HEK293 (cell line): ENCODE measurements at regions not wholly inside any gene's neighbourhood (a gene's known extent, or its start where the extent isn't known, plus 50 kb on each side); places are given as distances from the start of the nearest gene placed in this dataset.

Experiments used
- CTCF ChIA-PET: fragments of 350-600 bp; formaldehyde crosslinking; extraction: SDS; loops from one replicate; lab custom pipeline; 2021; ENCODE audit warnings: antibody characterized with exemption; lab: Yijun Ruan, JAX
- POLR2A ChIA-PET: fragments of 300-600 bp; formaldehyde crosslinking; extraction: SDS; loops from one replicate; lab custom pipeline; 2020; ENCODE audit warnings: antibody characterized with exemption, inconsistent platforms; lab: Yijun Ruan, JAX
- H3K27ac ChIP-seq: fragments of 200-500 bp; sonication (Bioruptor generic); 2 replicates; pipeline ENCODE4 v1.5.1; 2014; ENCODE audit warnings: low read depth, low read length, control low read depth, inconsistent platforms; ENCODE audit errors: extremely low read depth
- H3K36me3 ChIP-seq, 2 experiments: fragments of 200-500 bp in 1 of 2; sonication (Bioruptor generic) in 1 of 2; 1 replicate in 1 of 2; 2 replicates in 1 of 2; pipeline ENCODE4 v1.5.1; 2014 to 2017; ENCODE audit warnings: inconsistent platforms in 2 of 2, low read length in 2 of 2; ENCODE audit not compliant: control insufficient read depth in 2 of 2, insufficient read depth in 1 of 2
- H3K4me1 ChIP-seq: fragments of 200-500 bp; sonication (Bioruptor generic); 2 replicates; pipeline ENCODE4 v1.5.1; 2014; ENCODE audit warnings: mild to moderate bottlenecking, low read length, inconsistent platforms; ENCODE audit not compliant: control insufficient read depth, insufficient read depth
- H3K4me3 ChIP-seq: 2 replicates; pipeline ENCODE4 v1.5.1; 2011; ENCODE audit warnings: low read depth, mild to moderate bottlenecking, control low read depth, low read length, moderate library complexity
- H3K9me3 ChIP-seq: fragments of 200-500 bp; sonication (Bioruptor generic); 2 replicates; pipeline ENCODE4 v1.5.1; 2014; ENCODE audit warnings: low read depth, low read length, inconsistent platforms; ENCODE audit not compliant: control insufficient read depth, insufficient read depth
- BCL11B ChIP-seq: fragments of 450-650 bp; formaldehyde crosslinking; IDR thresholded peaks from 2 replicates; pipeline ENCODE4 v1.5.1; 2016; ENCODE audit warnings: low read depth, missing biosample characterization, missing genetic modification characterization
- CTCF ChIP-seq: fragments of 450-650 bp; formaldehyde crosslinking; IDR thresholded peaks from 2 replicates; pipeline ENCODE4 v1.5.1; 2016; ENCODE audit warnings: missing biosample characterization, missing genetic modification characterization
- FEZF1 ChIP-seq: fragments of 450-650 bp; formaldehyde crosslinking; IDR thresholded peaks from 2 replicates; pipeline ENCODE4 v1.5.1; 2016; ENCODE audit warnings: missing biosample characterization, missing genetic modification characterization
- GLIS1 ChIP-seq: fragments of 450-650 bp; formaldehyde crosslinking; IDR thresholded peaks from 2 replicates; pipeline ENCODE4 v1.5.1; 2016; ENCODE audit warnings: missing biosample characterization, missing genetic modification characterization
- SCRT2 ChIP-seq: fragments of 450-650 bp; formaldehyde crosslinking; IDR thresholded peaks from 2 replicates; pipeline ENCODE4 v1.5.1; 2016; ENCODE audit warnings: missing biosample characterization, missing genetic modification characterization
- YY1 ChIP-seq: fragments of 450-650 bp; formaldehyde crosslinking; IDR thresholded peaks from 2 replicates; pipeline ENCODE4 v1.5.1; 2018; ENCODE audit warnings: missing biosample characterization, missing genetic modification characterization
- ZFHX2 ChIP-seq: fragments of 450-650 bp; formaldehyde crosslinking; conservative IDR thresholded peaks from 2 replicates; pipeline ENCODE4 v1.5.1; 2016; ENCODE audit warnings: missing biosample characterization, missing genetic modification characterization
- ZNF174 ChIP-seq: fragments of 450-650 bp; formaldehyde crosslinking; IDR thresholded peaks from 2 replicates; pipeline ENCODE4 v1.5.0; 2017; ENCODE audit warnings: missing biosample characterization, mild to moderate bottlenecking, missing genetic modification characterization
- ZNF2 ChIP-seq: fragments of 450-650 bp; formaldehyde crosslinking; IDR thresholded peaks from 2 replicates; pipeline ENCODE4 v1.5.1; 2016; ENCODE audit warnings: missing biosample characterization, missing genetic modification characterization
- ZNF202 ChIP-seq: fragments of 450-650 bp; formaldehyde crosslinking; IDR thresholded peaks from 2 replicates; pipeline ENCODE4 v1.5.1; 2016; ENCODE audit warnings: missing biosample characterization, missing genetic modification characterization, borderline replicate concordance
- ZNF37A ChIP-seq: fragments of 450-650 bp; IDR thresholded peaks from 2 replicates; pipeline ENCODE4 v1.5.1; 2018; ENCODE audit warnings: missing biosample characterization, missing genetic modification characterization
- ZNF426 ChIP-seq: fragments of 450-650 bp; formaldehyde crosslinking; IDR thresholded peaks from 2 replicates; pipeline ENCODE4 v1.5.1; 2017; ENCODE audit warnings: missing biosample characterization, missing genetic modification characterization, mild to moderate bottlenecking, inconsistent platforms, moderate library complexity
- ZNF654 ChIP-seq: fragments of 450-650 bp; formaldehyde crosslinking; IDR thresholded peaks from 2 replicates; pipeline ENCODE4 v1.5.1; 2016; ENCODE audit warnings: low read depth, missing biosample characterization, missing genetic modification characterization
- ZNF660 ChIP-seq: fragments of 450-650 bp; IDR thresholded peaks from 2 replicates; pipeline ENCODE4 v1.5.1; 2018; ENCODE audit warnings: missing biosample characterization, mild to moderate bottlenecking, missing genetic modification characterization
- ZNF792 ChIP-seq: fragments of 450-650 bp; formaldehyde crosslinking; IDR thresholded peaks from 2 replicates; pipeline ENCODE4 v1.5.1; 2016; ENCODE audit warnings: missing biosample characterization, missing genetic modification characterization
- TF ChIP-seq, protein P1 (sequence below): fragments of 450-650 bp; formaldehyde crosslinking; IDR thresholded peaks from 2 replicates; pipeline ENCODE4 v1.5.1; 2016; ENCODE audit warnings: missing biosample characterization, missing genetic modification characterization
- TF ChIP-seq, protein P2 (sequence below): fragments of 450-650 bp; formaldehyde crosslinking; IDR thresholded peaks from 2 replicates; pipeline ENCODE4 v1.5.1; 2016; ENCODE audit warnings: missing biosample characterization, missing genetic modification characterization
- TF ChIP-seq, protein P3 (sequence below): fragments of 450-650 bp; formaldehyde crosslinking; IDR thresholded peaks from 2 replicates; pipeline ENCODE4 v1.5.1; 2016; ENCODE audit warnings: missing biosample characterization, missing genetic modification characterization

GRCh38 chr11:62057069-62057468 is 66.7 kb upstream of the INCENP start:
- Histone ChIP-seq H3K9me3 (no peaks in the 10 kb centered on the region), H3K4me1 (no peaks in the 10 kb centered on the region), H3K27ac (no peak overlapping the region), H3K4me3 (no peak overlapping the region), H3K36me3 (no peaks in the 10 kb centered on the region)
- TF ChIP-seq, protein P1, sequence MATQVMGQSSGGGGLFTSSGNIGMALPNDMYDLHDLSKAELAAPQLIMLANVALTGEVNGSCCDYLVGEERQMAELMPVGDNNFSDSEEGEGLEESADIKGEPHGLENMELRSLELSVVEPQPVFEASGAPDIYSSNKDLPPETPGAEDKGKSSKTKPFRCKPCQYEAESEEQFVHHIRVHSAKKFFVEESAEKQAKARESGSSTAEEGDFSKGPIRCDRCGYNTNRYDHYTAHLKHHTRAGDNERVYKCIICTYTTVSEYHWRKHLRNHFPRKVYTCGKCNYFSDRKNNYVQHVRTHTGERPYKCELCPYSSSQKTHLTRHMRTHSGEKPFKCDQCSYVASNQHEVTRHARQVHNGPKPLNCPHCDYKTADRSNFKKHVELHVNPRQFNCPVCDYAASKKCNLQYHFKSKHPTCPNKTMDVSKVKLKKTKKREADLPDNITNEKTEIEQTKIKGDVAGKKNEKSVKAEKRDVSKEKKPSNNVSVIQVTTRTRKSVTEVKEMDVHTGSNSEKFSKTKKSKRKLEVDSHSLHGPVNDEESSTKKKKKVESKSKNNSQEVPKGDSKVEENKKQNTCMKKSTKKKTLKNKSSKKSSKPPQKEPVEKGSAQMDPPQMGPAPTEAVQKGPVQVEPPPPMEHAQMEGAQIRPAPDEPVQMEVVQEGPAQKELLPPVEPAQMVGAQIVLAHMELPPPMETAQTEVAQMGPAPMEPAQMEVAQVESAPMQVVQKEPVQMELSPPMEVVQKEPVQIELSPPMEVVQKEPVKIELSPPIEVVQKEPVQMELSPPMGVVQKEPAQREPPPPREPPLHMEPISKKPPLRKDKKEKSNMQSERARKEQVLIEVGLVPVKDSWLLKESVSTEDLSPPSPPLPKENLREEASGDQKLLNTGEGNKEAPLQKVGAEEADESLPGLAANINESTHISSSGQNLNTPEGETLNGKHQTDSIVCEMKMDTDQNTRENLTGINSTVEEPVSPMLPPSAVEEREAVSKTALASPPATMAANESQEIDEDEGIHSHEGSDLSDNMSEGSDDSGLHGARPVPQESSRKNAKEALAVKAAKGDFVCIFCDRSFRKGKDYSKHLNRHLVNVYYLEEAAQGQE (tag by site-specific recombination) = peak; percentile 13; the same call in 1 of the 2 replicates
- TF ChIP-seq ZNF174 (tag by site-specific recombination) = no peak
- CTCF ChIA-PET = interaction anchor here (1.3 to 8.9 kb wide), 2 partner anchors 109 to 158 kb away, joined by 4 to 102 read pairs; no protein-coding TSS in a partner anchor
- POLR2A ChIA-PET = no interaction called here

- no peak overlapping the region for H3K27ac ChIP-seq
- TF ChIP-seq ZNF792 (no peak), ZNF654 (tag by site-specific recombination) (no peak)
Observed at GRCh38 chr11:62055970-62056369, 67.8 kb upstream of the INCENP start.

DNA sequence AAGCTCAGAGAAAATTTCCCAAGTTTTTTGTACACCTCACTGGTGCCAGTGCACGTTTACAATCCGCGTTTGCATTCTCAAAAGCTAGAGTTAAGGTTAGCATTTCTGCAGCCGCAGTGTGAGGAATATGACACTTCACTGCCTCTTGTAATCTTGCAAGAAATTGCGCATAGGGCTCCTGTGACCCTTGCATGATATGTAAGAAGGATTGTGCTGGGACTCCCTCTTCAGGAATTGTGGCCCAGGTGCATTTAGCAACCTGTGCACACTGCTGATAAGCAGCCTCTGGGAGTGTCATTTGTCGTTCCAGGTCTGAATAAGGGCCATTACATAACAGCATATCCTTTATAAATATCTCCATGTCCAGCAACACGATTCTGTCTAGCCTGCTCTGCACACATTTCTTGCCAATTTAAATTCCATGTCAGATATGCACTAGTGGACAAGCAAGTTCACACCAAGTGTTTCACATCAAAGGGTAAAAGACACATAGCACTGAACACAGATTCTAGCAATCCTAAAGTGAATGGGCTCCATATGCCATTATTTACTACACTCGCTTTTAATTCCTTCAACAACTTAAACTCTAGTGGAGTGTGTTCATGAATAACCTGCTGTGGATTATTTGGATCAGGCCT is 69.2 kb upstream of the INCENP start:
- Histone ChIP-seq H3K9me3 (no peaks in the 10 kb centered on the region), H3K4me3 (no peak overlapping the region), H3K27ac (no peak overlapping the region), H3K4me1 (no peaks in the 10 kb centered on the region), H3K36me3 (no peaks in the 10 kb centered on the region)
- CTCF ChIA-PET = interaction anchor here (0.7 to 8.9 kb wide), 11 partner anchors 18 to 155 kb away, joined by 3 to 102 read pairs (median 4); partner anchors contain the start of genes BEST1, FTH1 and RAB3IL1
- POLR2A ChIA-PET = no interaction called here
- TF ChIP-seq, protein P2, sequence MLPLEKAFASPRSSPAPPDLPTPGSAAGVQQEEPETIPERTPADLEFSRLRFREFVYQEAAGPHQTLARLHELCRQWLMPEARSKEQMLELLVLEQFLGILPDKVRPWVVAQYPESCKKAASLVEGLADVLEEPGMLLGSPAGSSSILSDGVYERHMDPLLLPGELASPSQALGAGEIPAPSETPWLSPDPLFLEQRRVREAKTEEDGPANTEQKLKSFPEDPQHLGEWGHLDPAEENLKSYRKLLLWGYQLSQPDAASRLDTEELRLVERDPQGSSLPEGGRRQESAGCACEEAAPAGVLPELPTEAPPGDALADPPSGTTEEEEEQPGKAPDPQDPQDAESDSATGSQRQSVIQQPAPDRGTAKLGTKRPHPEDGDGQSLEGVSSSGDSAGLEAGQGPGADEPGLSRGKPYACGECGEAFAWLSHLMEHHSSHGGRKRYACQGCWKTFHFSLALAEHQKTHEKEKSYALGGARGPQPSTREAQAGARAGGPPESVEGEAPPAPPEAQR = no peak
- TF ChIP-seq ZNF654 (tag by site-specific recombination) (peak; percentile 79), ZNF426 (no peak), GLIS1 (tag by site-specific recombination) (no peak), SCRT2 (tag by site-specific recombination) (peak; percentile 62; the same call in 1 of the 2 replicates), ZFHX2 (no peak), CTCF (peak; percentile 64), ZNF2 (tag by site-specific recombination) (no peak), ZNF37A (tag by site-specific recombination) (no peak), BCL11B (no peak), YY1 (tag by site-specific recombination) (no peak), ZNF202 (tag by site-specific recombination) (no peak), FEZF1 (tag by site-specific recombination) (0 out of 2 replicates have a peak, but pooled peaks have one; percentile 10), ZNF660 (tag by site-specific recombination) (no peak)
- TF ChIP-seq, protein P3, sequence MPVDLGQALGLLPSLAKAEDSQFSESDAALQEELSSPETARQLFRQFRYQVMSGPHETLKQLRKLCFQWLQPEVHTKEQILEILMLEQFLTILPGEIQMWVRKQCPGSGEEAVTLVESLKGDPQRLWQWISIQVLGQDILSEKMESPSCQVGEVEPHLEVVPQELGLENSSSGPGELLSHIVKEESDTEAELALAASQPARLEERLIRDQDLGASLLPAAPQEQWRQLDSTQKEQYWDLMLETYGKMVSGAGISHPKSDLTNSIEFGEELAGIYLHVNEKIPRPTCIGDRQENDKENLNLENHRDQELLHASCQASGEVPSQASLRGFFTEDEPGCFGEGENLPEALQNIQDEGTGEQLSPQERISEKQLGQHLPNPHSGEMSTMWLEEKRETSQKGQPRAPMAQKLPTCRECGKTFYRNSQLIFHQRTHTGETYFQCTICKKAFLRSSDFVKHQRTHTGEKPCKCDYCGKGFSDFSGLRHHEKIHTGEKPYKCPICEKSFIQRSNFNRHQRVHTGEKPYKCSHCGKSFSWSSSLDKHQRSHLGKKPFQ (tag by site-specific recombination) = no peak

More at GRCh38 chr11:62055970-62056369, 67.8 kb upstream of the INCENP start:
- ChIA-PET CTCF (interaction anchor here (0.8 to 8.9 kb wide), 2 partner anchors 8 to 157 kb away, joined by 3 to 102 read pairs; no protein-coding TSS in a partner anchor), POLR2A (no interaction called here)
- H3K36me3 ChIP-seq = no peaks in the 10 kb centered on the region
- H3K4me3 ChIP-seq = no peak overlapping the region
- no peaks in the 10 kb centered on the region for H3K9me3 ChIP-seq
- no peaks in the 10 kb centered on the region for H3K4me1 ChIP-seq
